ENCODE measurements at regions not wholly inside any gene's neighbourhood (a gene's known extent, or its start where the extent isn't known, plus 50 kb on each side); places are given as distances from the start of the nearest gene placed in this dataset.

DNA sequence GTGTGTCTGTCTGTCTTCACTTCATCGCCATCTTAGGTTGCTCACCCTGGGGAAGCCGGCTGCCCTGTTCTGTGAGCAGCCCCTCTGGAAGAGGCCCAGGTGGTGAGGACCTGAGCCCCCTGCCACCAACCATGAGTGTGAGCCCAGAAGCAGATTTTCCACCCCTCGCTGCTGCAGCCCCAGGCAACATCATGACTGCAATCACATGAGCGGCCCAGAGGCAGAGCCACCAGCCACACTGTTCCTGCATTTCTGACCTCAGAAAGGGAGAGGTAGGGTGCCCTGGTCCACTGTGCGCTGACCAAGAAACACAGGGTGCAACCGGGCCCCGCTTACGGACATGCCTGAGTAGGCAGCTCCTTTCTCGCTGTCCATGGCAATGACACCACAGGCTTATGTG is 92.3 kb upstream of the IQSEC1 start:
- no peaks in the 10 kb centered on the region for H3K36me3 ChIP-seq (ENCODE audit: low read length)
- H3K27me3 ChIP-seq (ENCODE audit: low read length), result no peaks in the 10 kb centered on the region
- H3K27ac ChIP-seq (ENCODE audit: low read depth, low read length), result no peak overlapping the region
- H4K20me1 ChIP-seq (ENCODE audit: low read depth, low read length), result no peaks in the 10 kb centered on the region
- H2AFZ ChIP-seq (ENCODE audit: low read depth, low read length, severe bottlenecking), result no peak overlapping the region
- H3F3A ChIP-seq (ENCODE audit: insufficient read depth), result no peaks in the 10 kb centered on the region
- no peaks in the 10 kb centered on the region for H3K9me2 ChIP-seq (replicated peaks; ENCODE audit: insufficient read depth, low read length)
- H3K9ac ChIP-seq (ENCODE audit: low read length), result no peak overlapping the region
- H3K4me2 ChIP-seq (ENCODE audit: low read depth, low read length, poor library complexity, severe bottlenecking), result no peak overlapping the region
- no peaks in the 10 kb centered on the region for H3K9me3 ChIP-seq (ENCODE audit: insufficient read depth, low read length)
- H3K4me3 ChIP-seq (ENCODE audit: insufficient read depth, low read length, poor library complexity, severe bottlenecking), result no peak overlapping the region
- TF ChIP-seq, protein P1, sequence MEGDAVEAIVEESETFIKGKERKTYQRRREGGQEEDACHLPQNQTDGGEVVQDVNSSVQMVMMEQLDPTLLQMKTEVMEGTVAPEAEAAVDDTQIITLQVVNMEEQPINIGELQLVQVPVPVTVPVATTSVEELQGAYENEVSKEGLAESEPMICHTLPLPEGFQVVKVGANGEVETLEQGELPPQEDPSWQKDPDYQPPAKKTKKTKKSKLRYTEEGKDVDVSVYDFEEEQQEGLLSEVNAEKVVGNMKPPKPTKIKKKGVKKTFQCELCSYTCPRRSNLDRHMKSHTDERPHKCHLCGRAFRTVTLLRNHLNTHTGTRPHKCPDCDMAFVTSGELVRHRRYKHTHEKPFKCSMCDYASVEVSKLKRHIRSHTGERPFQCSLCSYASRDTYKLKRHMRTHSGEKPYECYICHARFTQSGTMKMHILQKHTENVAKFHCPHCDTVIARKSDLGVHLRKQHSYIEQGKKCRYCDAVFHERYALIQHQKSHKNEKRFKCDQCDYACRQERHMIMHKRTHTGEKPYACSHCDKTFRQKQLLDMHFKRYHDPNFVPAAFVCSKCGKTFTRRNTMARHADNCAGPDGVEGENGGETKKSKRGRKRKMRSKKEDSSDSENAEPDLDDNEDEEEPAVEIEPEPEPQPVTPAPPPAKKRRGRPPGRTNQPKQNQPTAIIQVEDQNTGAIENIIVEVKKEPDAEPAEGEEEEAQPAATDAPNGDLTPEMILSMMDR (IDR thresholded peaks at IDR 0.05; ENCODE audit: insufficient read depth, low read length, poor library complexity, severe bottlenecking), result no peak
- no peak for TF ChIP-seq EZH2phosphoT487 (conservative IDR thresholded peaks at IDR 0.05; ENCODE audit: low read length)
- no peaks in the 10 kb centered on the region for H3K79me2 ChIP-seq (ENCODE audit: insufficient read depth, low read length)

DNA sequence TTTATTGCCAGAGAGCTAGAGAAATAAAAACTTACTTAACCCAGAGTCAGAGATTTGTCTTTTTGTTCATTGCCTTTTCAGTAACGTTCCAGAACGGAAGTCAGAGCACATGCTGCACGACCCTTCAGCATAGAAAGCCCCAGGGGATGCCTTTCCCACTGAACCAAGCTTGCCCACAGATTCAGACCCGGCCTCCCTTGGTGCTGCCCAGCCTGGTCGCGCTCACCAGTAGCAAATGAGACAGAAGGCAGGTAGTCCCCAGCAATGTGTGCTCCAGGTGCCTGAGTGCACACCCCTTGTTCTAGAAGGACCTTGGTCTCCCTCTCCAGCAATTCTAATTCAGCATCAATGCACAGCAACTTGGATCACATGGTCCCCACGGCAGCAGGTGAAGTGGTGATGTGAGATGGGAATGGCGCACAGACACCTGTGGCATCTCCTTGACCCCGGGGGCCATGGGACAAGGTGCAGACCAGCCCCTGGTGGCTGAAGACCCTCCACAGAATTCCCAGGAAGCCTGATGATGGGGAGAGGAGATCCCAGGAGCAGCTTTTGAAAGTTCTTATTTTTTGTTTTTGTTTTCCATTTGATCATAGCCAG is 91.8 kb upstream of the IQSEC1 start:
- no peaks in the 10 kb centered on the region for H3K9me2 ChIP-seq (replicated peaks; ENCODE audit: insufficient read depth, low read length)
- H3K27ac ChIP-seq (ENCODE audit: low read depth, low read length), result no peak overlapping the region
- TF ChIP-seq, protein P1 (IDR thresholded peaks at IDR 0.05; ENCODE audit: insufficient read depth, low read length, poor library complexity, severe bottlenecking), result no peak
- no peak for TF ChIP-seq EZH2phosphoT487 (conservative IDR thresholded peaks at IDR 0.05; ENCODE audit: low read length)
- H4K20me1 ChIP-seq (ENCODE audit: low read depth, low read length), result no peaks in the 10 kb centered on the region
- no peaks in the 10 kb centered on the region for H3K9me3 ChIP-seq (ENCODE audit: insufficient read depth, low read length)
- no peak overlapping the region for H3K4me2 ChIP-seq (ENCODE audit: low read depth, low read length, poor library complexity, severe bottlenecking)
- no peaks in the 10 kb centered on the region for H3K27me3 ChIP-seq (ENCODE audit: low read length)
- no peak overlapping the region for H3K4me3 ChIP-seq (ENCODE audit: insufficient read depth, low read length, poor library complexity, severe bottlenecking)
- H3K9ac ChIP-seq (ENCODE audit: low read length), result no peak overlapping the region
- no peaks in the 10 kb centered on the region for H3F3A ChIP-seq (ENCODE audit: insufficient read depth)
- H2AFZ ChIP-seq (ENCODE audit: low read depth, low read length, severe bottlenecking), result no peak overlapping the region
- H3K79me2 ChIP-seq (ENCODE audit: insufficient read depth, low read length), result no peaks in the 10 kb centered on the region
- H3K36me3 ChIP-seq (ENCODE audit: low read length), result no peaks in the 10 kb centered on the region

- no peak overlapping the region for H3K4me3 ChIP-seq (ENCODE audit: insufficient read depth, low read length, poor library complexity, severe bottlenecking)
- H3K27me3 ChIP-seq (ENCODE audit: low read length), result no peaks in the 10 kb centered on the region
- TF ChIP-seq, protein P1 (IDR thresholded peaks at IDR 0.05; ENCODE audit: insufficient read depth, low read length, poor library complexity, severe bottlenecking), result no peak
- TF ChIP-seq EZH2phosphoT487 (conservative IDR thresholded peaks at IDR 0.05; ENCODE audit: low read length), result no peak
- no peak overlapping the region for H3K9ac ChIP-seq (ENCODE audit: low read length)
- H2AFZ ChIP-seq (ENCODE audit: low read depth, low read length, severe bottlenecking), result no peak overlapping the region
- H3K27ac ChIP-seq (ENCODE audit: low read depth, low read length), result no peak overlapping the region
- H3K36me3 ChIP-seq (ENCODE audit: low read length), result no peaks in the 10 kb centered on the region
- H3K79me2 ChIP-seq (ENCODE audit: insufficient read depth, low read length), result no peaks in the 10 kb centered on the region
- no peak overlapping the region for H3K4me2 ChIP-seq (ENCODE audit: low read depth, low read length, poor library complexity, severe bottlenecking)
- H3K9me2 ChIP-seq (replicated peaks; ENCODE audit: insufficient read depth, low read length), result no peaks in the 10 kb centered on the region
- no peaks in the 10 kb centered on the region for H4K20me1 ChIP-seq (ENCODE audit: low read depth, low read length)
- no peaks in the 10 kb centered on the region for H3K9me3 ChIP-seq (ENCODE audit: insufficient read depth, low read length)
- no peaks in the 10 kb centered on the region for H3F3A ChIP-seq (ENCODE audit: insufficient read depth)
These were observed 90.7 kb upstream of the IQSEC1 start for GRCh38 chr3:13163848-13164382.

All from SU-DHL-6 (cell line).